OCI-LY1 (cell line): ENCODE measurements at regions not wholly inside any gene's neighbourhood (a gene's known extent, or its start where the extent isn't known, plus 50 kb on each side); places are given as distances from the start of the nearest gene placed in this dataset.

Experiments
- H2AFZ ChIP-seq: fragments of 200-600 bp; sonication (generic), shearing (Covaris generic); 2 replicates; pipeline ENCODE4 v1.6.0; 2014; ENCODE audit warnings: antibody characterized with exemption, mild to moderate bottlenecking, low read length
- H3F3A ChIP-seq: fragments of 200-600 bp; sonication (generic), shearing (Covaris generic); 2 replicates; pipeline ENCODE4 v1.6.0; 2014; ENCODE audit warnings: mild to moderate bottlenecking, antibody characterized with exemption, low read length, moderate library complexity; ENCODE audit not compliant: insufficient read depth
- H3K27ac ChIP-seq: fragments of 200-600 bp; sonication (generic); 2 replicates; pipeline ENCODE4 v1.5.1; 2014; ENCODE audit warnings: low read length, mixed run types, mild to moderate bottlenecking, low read depth; ENCODE audit not compliant: poor library complexity, severe bottlenecking
- H3K27me3 ChIP-seq: fragments of 200-600 bp; sonication (generic); 2 replicates; pipeline ENCODE4 v1.6.0; 2014; ENCODE audit warnings: antibody characterized with exemption, mild to moderate bottlenecking, low read length, moderate library complexity; ENCODE audit not compliant: insufficient read depth
- H3K36me3 ChIP-seq: fragments of 200-600 bp; sonication (generic); 2 replicates; pipeline ENCODE4 v1.6.1; 2014; ENCODE audit warnings: mild to moderate bottlenecking, antibody characterized with exemption, low read length, moderate library complexity, mixed read lengths; ENCODE audit not compliant: insufficient read depth
- H3K4me1 ChIP-seq: fragments of 200-600 bp; sonication (generic); 2 replicates; pipeline ENCODE4 v1.5.1; 2014; ENCODE audit warnings: mild to moderate bottlenecking, low read length, moderate library complexity; ENCODE audit not compliant: insufficient read depth, severe bottlenecking
- H3K4me2 ChIP-seq: fragments of 200-600 bp; sonication (generic), shearing (Covaris generic); 2 replicates; pipeline ENCODE4 v1.6.1; 2014; ENCODE audit warnings: low read length
- H3K4me3 ChIP-seq: fragments of 200-600 bp; sonication (generic); 2 replicates; pipeline ENCODE4 v1.5.1; 2014; ENCODE audit warnings: low read length, low read depth, mild to moderate bottlenecking, mixed read lengths; ENCODE audit not compliant: poor library complexity, severe bottlenecking
- H3K79me2 ChIP-seq: fragments of 200-600 bp; shearing (Covaris generic); 2 replicates; pipeline ENCODE4 v1.6.1; 2016; ENCODE audit warnings: mixed run types, low read length, mixed read lengths; ENCODE audit not compliant: insufficient read depth
- H3K9ac ChIP-seq: fragments of 200-600 bp; sonication (generic), shearing (Covaris generic); 2 replicates; pipeline ENCODE4 v1.6.1; 2014; ENCODE audit warnings: mild to moderate bottlenecking, low read length, mixed read lengths
- H3K9me2 ChIP-seq: fragments of 200-600 bp; sonication (generic), shearing (Covaris generic); 2 replicates; pipeline ENCODE4 v1.6.1; 2014; ENCODE audit warnings: low read depth, mild to moderate bottlenecking, low read length, mixed read lengths
- H3K9me3 ChIP-seq: fragments of 200-600 bp; shearing (Covaris generic); 2 replicates; pipeline ENCODE4 v1.6.1; 2014; ENCODE audit warnings: low read length, mixed read lengths
- H4K20me1 ChIP-seq: fragments of 200-600 bp; sonication (generic), shearing (Covaris generic); 2 replicates; pipeline ENCODE4 v1.6.0; 2016; ENCODE audit warnings: mild to moderate bottlenecking, low read length; ENCODE audit not compliant: insufficient read depth
- EZH2 ChIP-seq: fragments of 200-600 bp; sonication (generic), shearing (Covaris generic); IDR thresholded peaks from 2 replicates; pipeline ENCODE4 v1.8.0; 2017; ENCODE audit warnings: borderline replicate concordance, mixed run types, mild to moderate bottlenecking, antibody characterized with exemption, low read length, moderate library complexity, mixed read lengths
- TF ChIP-seq, protein P1 (sequence below): fragments of 200-600 bp; sonication (generic), shearing (Covaris generic); IDR thresholded peaks from 2 replicates; pipeline ENCODE4 v1.5.1; 2017; ENCODE audit warnings: mild to moderate bottlenecking, antibody characterized with exemption, low read length, moderate library complexity, mixed read lengths

DNA sequence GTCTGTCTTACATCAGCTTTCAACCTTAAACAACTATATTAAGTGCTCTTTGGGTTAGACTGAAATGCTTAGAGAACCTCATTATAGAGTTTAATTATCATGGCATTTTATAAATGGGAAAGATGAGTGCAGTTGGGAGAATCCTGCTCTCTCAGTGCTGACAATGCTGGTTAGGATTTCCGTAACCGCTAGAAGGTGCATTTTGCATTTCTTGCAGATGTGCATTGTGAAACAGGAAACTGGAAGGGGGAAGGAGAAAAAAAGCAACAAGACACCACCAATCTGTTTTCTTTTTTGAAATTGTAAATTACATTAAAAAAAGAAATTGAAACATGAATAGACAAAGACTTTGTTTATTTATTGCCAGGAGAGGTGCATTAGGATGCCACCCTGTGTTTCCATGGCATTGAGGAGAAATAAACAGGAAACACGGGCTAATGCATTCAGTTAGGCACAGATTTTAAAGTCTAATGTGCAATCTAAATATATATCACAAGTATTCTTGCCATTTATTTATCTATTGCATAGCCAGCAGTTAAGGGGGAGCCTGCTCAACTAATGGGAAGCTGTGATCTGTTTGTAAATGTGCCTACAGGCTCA, 478.9 kb downstream of the PSAT1 start:
- H3K9ac ChIP-seq: no peak overlapping the region
- no peaks in the 10 kb centered on the region for H3K4me1 ChIP-seq
- no peak overlapping the region for H3K4me3 ChIP-seq
- H3K36me3 ChIP-seq: no peaks in the 10 kb centered on the region
- H3K79me2 ChIP-seq: no peaks in the 10 kb centered on the region
- H3K9me2 ChIP-seq: no peaks in the 10 kb centered on the region
- H4K20me1 ChIP-seq: no peaks in the 10 kb centered on the region
- H3K9me3 ChIP-seq: no peaks in the 10 kb centered on the region
- no peak overlapping the region for H3K4me2 ChIP-seq
- no peak overlapping the region for H2AFZ ChIP-seq
- TF ChIP-seq, protein P1, sequence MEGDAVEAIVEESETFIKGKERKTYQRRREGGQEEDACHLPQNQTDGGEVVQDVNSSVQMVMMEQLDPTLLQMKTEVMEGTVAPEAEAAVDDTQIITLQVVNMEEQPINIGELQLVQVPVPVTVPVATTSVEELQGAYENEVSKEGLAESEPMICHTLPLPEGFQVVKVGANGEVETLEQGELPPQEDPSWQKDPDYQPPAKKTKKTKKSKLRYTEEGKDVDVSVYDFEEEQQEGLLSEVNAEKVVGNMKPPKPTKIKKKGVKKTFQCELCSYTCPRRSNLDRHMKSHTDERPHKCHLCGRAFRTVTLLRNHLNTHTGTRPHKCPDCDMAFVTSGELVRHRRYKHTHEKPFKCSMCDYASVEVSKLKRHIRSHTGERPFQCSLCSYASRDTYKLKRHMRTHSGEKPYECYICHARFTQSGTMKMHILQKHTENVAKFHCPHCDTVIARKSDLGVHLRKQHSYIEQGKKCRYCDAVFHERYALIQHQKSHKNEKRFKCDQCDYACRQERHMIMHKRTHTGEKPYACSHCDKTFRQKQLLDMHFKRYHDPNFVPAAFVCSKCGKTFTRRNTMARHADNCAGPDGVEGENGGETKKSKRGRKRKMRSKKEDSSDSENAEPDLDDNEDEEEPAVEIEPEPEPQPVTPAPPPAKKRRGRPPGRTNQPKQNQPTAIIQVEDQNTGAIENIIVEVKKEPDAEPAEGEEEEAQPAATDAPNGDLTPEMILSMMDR: no peak
- no peak for TF ChIP-seq EZH2
- H3K27ac ChIP-seq: no peak overlapping the region
- H3F3A ChIP-seq: no peaks in the 10 kb centered on the region
- H3K27me3 ChIP-seq: no peaks in the 10 kb centered on the region

- TF ChIP-seq EZH2: no peak
- TF ChIP-seq, protein P1: no peak
- H3K4me2 ChIP-seq: no peak overlapping the region
These were observed 480.8 kb downstream of the PSAT1 start for GRCh38 chr9:78777747-78778146.

GRCh38 chr9:78778318-78778717, 481.4 kb downstream of the PSAT1 start:
- no peak overlapping the region for H3K4me3 ChIP-seq
- H3K9me3 ChIP-seq: no peaks in the 10 kb centered on the region
- H3K4me1 ChIP-seq: no peaks in the 10 kb centered on the region
- H3K36me3 ChIP-seq: no peaks in the 10 kb centered on the region
- H3K79me2 ChIP-seq: no peaks in the 10 kb centered on the region
- no peaks in the 10 kb centered on the region for H3F3A ChIP-seq
- no peak overlapping the region for H3K4me2 ChIP-seq
- no peaks in the 10 kb centered on the region for H3K27me3 ChIP-seq
- no peak overlapping the region for H3K27ac ChIP-seq
- TF ChIP-seq, protein P1: no peak
- no peak for TF ChIP-seq EZH2
- H2AFZ ChIP-seq: no peak overlapping the region
- H4K20me1 ChIP-seq: no peaks in the 10 kb centered on the region
- no peaks in the 10 kb centered on the region for H3K9me2 ChIP-seq
- H3K9ac ChIP-seq: no peak overlapping the region

More at GRCh38 chr9:78777747-78778146, 480.8 kb downstream of the PSAT1 start:
- Histone ChIP-seq H3K36me3 (no peaks in the 10 kb centered on the region), H2AFZ (no peak overlapping the region), H3F3A (no peaks in the 10 kb centered on the region), H3K9me2 (no peaks in the 10 kb centered on the region), H3K4me3 (no peak overlapping the region), H3K27ac (no peak overlapping the region), H4K20me1 (no peaks in the 10 kb centered on the region), H3K9ac (no peak overlapping the region), H3K4me1 (no peaks in the 10 kb centered on the region), H3K27me3 (no peaks in the 10 kb centered on the region), H3K79me2 (no peaks in the 10 kb centered on the region), H3K9me3 (no peaks in the 10 kb centered on the region)
